Naive thymus-derived CD8-positive, alpha-beta T cell (primary cell): ENCODE measurements at regions not wholly inside any gene's neighbourhood (a gene's known extent, or its start where the extent isn't known, plus 50 kb on each side); places are given as distances from the start of the nearest gene placed in this dataset.
"Not testable (repeated sequence)": the region's sequence is repeated elsewhere in the genome, so short reads cannot be mapped to it uniquely, and the experiment has no call there.

Source experiments
- ATAC-seq, 2 donors: fragments of 150-1000 bp; cut with Tn5 transposase in 1 of 2; sonication (Bioruptor Pico), chemical (Tn5 transposase) in 1 of 2; 1 replicate in 1 of 2; 2 replicates in 1 of 2; pipeline ENCODE4 v1.10.0; 2021; ENCODE audit warnings: mild to moderate bottlenecking in 2 of 2, moderate library complexity in 2 of 2
- POLR2A ChIA-PET: fragments of 350-600 bp; sonication (Branson Sonifier 250); formaldehyde crosslinking; loops from one replicate; lab custom pipeline; 2021; ENCODE audit warnings: antibody characterized with exemption; lab: Charles Lee
- DNase-seq, 10 donors: peaks; one replicate each; pipeline versions ENCODE4 v3.0.0 to v3.0.0-alpha.2; 2020 to 2022
- H3K27ac Mint-ChIP-seq, 10 donors: one replicate each; pipeline ENCODE4 v1.8.0; 2020 to 2022; ENCODE audit warnings: mild to moderate bottlenecking in 10 of 10, mixed read lengths in 10 of 10, moderate library complexity in 4 of 10, inconsistent platforms in 1 of 10
- H3K27me3 Mint-ChIP-seq, 5 donors: one replicate each; pipeline ENCODE4 v1.8.0; 2021 to 2022; ENCODE audit warnings: mixed read lengths in 5 of 5
- H3K36me3 Mint-ChIP-seq, 3 donors: one replicate each; pipeline ENCODE4 v1.8.0; 2020 to 2022; ENCODE audit warnings: mixed read lengths in 3 of 3, mild to moderate bottlenecking in 2 of 3, inconsistent platforms in 1 of 3
- H3K4me1 Mint-ChIP-seq, 4 donors: one replicate each; pipeline ENCODE4 v1.8.0; 2021 to 2022; ENCODE audit warnings: mixed read lengths in 4 of 4
- H3K4me3 Mint-ChIP-seq, 10 donors: one replicate each; pipeline ENCODE4 v1.8.0; 2020 to 2022; ENCODE audit warnings: mild to moderate bottlenecking in 10 of 10, mixed read lengths in 10 of 10, moderate library complexity in 6 of 10, inconsistent platforms in 1 of 10
- H3K9me3 Mint-ChIP-seq, 9 donors: one replicate each; pipeline ENCODE4 v1.8.0; 2020 to 2022; ENCODE audit warnings: mixed read lengths in 9 of 9, mild to moderate bottlenecking in 3 of 9, inconsistent platforms in 1 of 9, moderate library complexity in 1 of 9

DNA sequence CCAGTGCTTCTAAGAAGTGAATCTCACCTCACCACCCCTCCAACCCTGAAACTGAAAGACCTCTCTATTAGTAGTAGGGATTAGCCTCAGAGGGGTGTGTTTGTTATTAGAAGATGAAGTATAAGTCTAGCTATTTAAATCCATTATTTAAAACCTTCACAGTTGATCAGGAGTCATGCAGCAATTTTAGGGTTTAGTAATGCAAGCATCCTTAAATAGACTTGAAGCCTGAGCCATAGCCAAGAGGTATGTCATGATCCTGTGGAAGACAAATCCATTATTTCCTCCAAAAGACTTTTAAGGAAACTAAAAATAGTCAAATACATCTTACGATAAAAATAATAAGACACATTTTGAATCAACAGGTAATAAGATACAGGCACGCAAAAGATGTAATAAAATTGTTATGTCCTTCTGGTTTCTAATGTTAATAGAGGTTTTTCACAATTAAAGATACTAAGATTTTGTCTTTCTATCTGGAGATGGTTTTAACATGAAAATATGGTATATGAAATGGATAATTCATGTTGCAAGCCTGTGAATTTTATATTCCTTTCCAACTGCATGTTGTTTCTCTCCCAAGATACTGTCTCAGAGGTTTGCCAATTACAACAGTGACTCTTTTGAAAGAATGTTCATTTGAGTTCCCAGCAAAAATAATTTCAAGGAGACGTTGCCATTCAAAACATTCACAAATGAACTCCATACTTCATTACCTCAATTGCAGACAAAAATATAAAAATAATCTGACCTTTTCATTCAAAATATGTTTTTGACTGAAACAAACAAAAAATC lies 68.0 kb downstream of the LUZP4 start:
- H3K9me3 Mint-ChIP-seq, result peaks cover 0 to 2% (median 0%) of the 10 kb centered on the region in 9 donors
- H3K27ac Mint-ChIP-seq, result no peak overlapping the region
- H3K4me3 Mint-ChIP-seq, result no peak overlapping the region
- ATAC-seq (no peak), DNase-seq (no peak)
- H3K36me3 Mint-ChIP-seq, result no peaks in the 10 kb centered on the region
- peaks cover 0 to 14% (median 2%) of the 10 kb centered on the region in 5 donors for H3K27me3 Mint-ChIP-seq
- peaks cover 0 to 1% (median 0%) of the 10 kb centered on the region in 4 donors for H3K4me1 Mint-ChIP-seq
- POLR2A ChIA-PET, result no interaction called here

DNA sequence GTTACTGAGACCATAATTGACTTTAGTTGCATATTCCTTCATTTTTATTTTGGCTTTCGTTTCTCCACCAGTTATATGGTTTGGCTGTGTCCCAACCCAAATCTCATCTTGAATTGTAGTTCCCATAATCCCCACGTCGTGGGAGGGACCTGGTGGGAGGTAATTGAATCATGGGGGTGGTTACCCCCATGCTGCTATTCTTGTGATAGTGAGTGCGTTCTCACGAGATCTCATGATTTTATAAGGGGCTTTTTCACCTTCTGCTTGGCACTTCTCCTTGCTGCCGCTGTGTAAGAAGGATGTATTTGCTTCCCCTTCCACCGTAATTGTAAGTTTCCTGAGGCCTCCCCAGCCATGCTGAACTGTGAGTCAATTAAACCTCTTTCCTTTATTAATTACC lies 70.0 kb downstream of the LUZP4 start:
- H3K4me3 Mint-ChIP-seq, DNase-seq, ATAC-seq, H3K4me1 Mint-ChIP-seq, H3K36me3 Mint-ChIP-seq, POLR2A ChIA-PET, H3K27ac Mint-ChIP-seq, H3K9me3 Mint-ChIP-seq: not testable (repeated sequence)
- peaks cover 0 to 23% (median 2%) of the 10 kb centered on the region in 5 donors for H3K27me3 Mint-ChIP-seq

DNA sequence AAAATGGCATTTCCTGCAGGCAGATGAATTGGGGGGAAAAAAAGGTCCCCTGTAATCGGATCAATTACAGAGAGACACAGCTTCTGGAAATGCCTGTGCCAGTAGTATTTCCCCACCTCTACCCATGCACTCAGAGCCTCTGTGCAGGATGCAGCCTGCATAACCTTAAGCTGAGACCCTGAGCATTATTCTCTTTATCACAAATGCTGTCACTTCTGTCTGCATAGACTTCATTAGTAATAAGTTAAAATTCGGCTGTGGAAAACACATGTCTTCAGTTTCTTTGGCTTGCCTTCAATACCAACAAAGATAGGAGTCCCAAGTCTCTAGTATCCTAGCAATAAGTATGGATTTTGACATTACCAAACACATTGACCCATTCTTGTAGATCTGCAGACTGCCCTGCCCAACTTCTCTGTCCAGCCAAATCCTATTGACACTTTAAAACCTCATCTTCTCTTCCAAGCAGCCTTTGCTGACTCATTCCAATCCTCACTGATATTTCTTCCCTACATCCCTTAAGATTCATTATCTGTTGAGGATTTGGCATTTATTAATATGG lies 70.8 kb downstream of the LUZP4 start:
- H3K36me3 Mint-ChIP-seq, result no peaks in the 10 kb centered on the region

DNA sequence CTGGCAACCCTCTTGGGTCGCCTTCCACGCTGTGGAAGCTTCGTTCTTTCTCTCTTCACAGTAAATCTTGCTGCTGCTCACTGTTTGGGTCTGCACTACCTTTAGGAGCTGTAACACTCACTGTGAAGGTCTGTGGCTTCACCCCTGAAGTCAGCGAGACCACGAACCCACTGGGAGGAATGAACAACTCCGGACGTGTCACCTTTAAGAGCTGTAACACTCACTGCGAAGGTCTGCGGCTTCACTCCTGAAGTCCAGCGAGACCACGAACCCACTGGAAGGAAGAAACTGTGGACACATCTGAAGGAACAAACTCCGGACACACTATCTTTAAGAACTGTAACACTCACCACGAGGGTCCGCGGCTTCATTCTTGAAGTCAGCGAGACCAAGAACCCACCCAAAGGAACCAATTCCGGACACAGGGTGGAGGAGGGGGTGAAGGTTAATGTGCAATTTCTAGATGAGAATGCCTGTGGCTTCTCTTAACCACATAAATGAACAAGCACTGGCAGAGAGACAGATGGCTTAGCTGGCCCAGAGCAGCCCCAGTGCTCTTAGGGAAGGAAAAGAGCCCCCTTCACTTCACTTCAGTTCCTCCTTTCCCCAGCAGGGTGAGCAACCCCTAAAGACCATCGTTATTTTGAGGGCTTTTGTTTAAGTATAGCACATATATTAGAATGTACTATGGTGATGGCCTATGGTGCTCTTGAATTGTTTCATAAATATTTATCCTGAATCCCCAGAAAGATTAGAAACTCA lies 73.0 kb downstream of the LUZP4 start:
- no peak overlapping the region for H3K27ac Mint-ChIP-seq
- no peak for DNase-seq
- POLR2A ChIA-PET, result no interaction called here
- H3K4me1 Mint-ChIP-seq, result peaks cover 0 to 3% (median under 1%) of the 10 kb centered on the region in 4 donors
- H3K9me3 Mint-ChIP-seq, result no peaks in the 10 kb centered on the region
- H3K27me3 Mint-ChIP-seq, result peaks cover 1 to 32% (median 4%) of the 10 kb centered on the region in 5 donors
- no peaks in the 10 kb centered on the region for H3K36me3 Mint-ChIP-seq
- ATAC-seq, result no peak
- H3K4me3 Mint-ChIP-seq, result peak overlapping the region in 1 of 10 donors; percentile 28

More for the DNA sequence above, 70.8 kb downstream of the LUZP4 start:
- POLR2A ChIA-PET, result no interaction called here
- no peaks in the 10 kb centered on the region for H3K9me3 Mint-ChIP-seq
- H3K4me1 Mint-ChIP-seq, result peaks cover 0 to 3% (median under 1%) of the 10 kb centered on the region in 4 donors
- H3K4me3 Mint-ChIP-seq, result no peak overlapping the region
- H3K27ac Mint-ChIP-seq, result no peak overlapping the region
- ATAC-seq, result no peak
- peaks cover 1 to 31% (median 2%) of the 10 kb centered on the region in 5 donors for H3K27me3 Mint-ChIP-seq
- DNase-seq, result no peak

DNA sequence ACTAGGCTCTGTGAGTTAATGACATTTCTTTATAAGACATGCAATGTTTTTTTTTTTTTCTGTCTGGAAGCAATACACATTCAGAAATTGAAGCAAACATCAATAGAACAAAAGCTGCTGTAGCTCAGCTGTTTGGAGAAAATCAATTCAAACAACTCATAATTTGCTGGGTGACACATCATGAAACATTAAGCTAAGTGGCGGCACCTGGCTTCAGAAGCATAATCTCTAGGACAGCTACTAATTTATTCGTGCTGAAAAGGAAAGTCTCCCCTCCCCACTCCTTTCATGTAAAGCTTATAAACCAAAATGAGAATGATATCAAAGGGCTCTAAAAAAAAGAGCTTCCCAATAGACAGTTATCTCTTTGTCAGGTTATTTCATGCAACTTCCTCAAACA lies 73.9 kb downstream of the LUZP4 start:
- DNase-seq, result no peak
- ATAC-seq, result no peak
- Mint-ChIP-seq H3K27me3 (peaks cover 1 to 32% (median 4%) of the 10 kb centered on the region in 5 donors), H3K36me3 (no peaks in the 10 kb centered on the region), H3K27ac (no peak overlapping the region), H3K4me3 (no peak overlapping the region), H3K9me3 (no peaks in the 10 kb centered on the region), H3K4me1 (peaks cover 0 to 3% (median under 1%) of the 10 kb centered on the region in 4 donors)
- POLR2A ChIA-PET, result no interaction called here

DNA sequence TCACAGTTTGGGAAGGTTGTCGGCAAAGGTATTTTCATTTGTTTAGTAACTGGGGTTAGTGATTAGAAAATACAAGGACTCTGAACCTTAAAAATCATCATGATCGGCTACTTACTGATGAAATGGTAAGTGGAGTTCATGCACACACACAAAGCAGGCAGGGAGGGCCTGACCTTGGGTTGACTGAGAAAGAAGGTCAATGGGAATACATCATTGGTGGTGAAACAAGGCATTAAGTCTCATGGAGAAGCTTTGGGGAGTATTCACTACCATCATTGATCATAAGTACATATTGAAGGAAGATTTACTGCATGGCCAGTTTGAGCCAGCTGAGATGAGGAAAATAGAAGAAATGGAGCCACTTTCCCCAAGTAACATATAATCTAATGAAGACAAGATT lies 74.4 kb downstream of the LUZP4 start:
- Mint-ChIP-seq H3K9me3 (no peaks in the 10 kb centered on the region), H3K27me3 (peaks cover 1 to 32% (median 4%) of the 10 kb centered on the region in 5 donors), H3K4me3 (no peak overlapping the region), H3K27ac (no peak overlapping the region), H3K4me1 (peaks cover 0 to 3% (median under 1%) of the 10 kb centered on the region in 4 donors), H3K36me3 (no peaks in the 10 kb centered on the region)
- ATAC-seq (no peak), DNase-seq (no peak)
- POLR2A ChIA-PET, result no interaction called here

DNA sequence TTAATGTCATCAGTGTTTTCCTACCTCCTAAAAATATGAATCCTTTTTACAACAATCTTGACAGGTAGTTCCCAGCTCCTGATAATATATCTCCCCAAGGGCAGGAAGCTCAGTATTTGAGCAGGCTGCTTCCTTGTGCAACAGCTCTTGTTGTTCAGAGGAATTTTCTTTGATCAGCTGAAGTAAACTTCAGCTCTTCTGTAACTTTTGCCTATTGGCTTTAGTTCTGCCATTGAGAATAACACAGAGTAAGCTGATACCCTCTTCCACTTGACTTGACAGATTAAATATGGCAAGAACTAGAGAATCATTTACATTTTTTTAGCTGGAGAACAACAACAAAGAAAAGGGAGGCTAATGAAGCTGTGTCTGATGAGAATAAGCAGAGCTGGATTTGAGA lies 75.2 kb downstream of the LUZP4 start:
- no peaks in the 10 kb centered on the region for H3K36me3 Mint-ChIP-seq
- no peak for ATAC-seq
- no peak for DNase-seq
- H3K27ac Mint-ChIP-seq, result no peak overlapping the region
- peaks cover 1 to 31% (median 4%) of the 10 kb centered on the region in 5 donors for H3K27me3 Mint-ChIP-seq
- no peaks in the 10 kb centered on the region for H3K9me3 Mint-ChIP-seq
- H3K4me3 Mint-ChIP-seq, result no peak overlapping the region
- POLR2A ChIA-PET, result no interaction called here
- H3K4me1 Mint-ChIP-seq, result peaks cover 0 to 3% (median under 1%) of the 10 kb centered on the region in 4 donors

DNA sequence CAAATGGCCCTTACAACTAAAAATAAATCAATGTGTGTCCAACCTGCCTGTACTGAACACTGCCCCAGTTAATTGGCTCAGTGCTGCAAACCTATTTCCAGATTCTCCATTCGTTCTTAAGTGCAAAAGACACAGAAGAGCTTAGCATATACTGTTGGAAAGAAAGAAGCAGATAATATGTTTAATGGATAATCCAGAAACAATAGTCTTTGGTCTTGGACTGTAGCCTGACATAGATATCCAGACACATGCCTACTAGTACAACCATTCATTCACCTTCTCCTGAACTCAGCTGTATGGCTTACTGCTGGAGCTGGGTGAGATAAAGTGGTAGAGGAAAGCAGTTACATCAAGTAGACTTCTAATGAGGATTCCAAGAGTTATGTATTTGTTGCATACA lies 77.0 kb downstream of the LUZP4 start:
- ATAC-seq (no peak), DNase-seq (no peak)
- Mint-ChIP-seq H3K27ac (no peak overlapping the region), H3K9me3 (no peaks in the 10 kb centered on the region), H3K4me3 (no peak overlapping the region), H3K4me1 (peaks cover 0 to 3% (median under 1%) of the 10 kb centered on the region in 4 donors), H3K27me3 (peaks cover 1 to 18% (median 4%) of the 10 kb centered on the region in 5 donors), H3K36me3 (no peaks in the 10 kb centered on the region)
- POLR2A ChIA-PET, result no interaction called here

DNA sequence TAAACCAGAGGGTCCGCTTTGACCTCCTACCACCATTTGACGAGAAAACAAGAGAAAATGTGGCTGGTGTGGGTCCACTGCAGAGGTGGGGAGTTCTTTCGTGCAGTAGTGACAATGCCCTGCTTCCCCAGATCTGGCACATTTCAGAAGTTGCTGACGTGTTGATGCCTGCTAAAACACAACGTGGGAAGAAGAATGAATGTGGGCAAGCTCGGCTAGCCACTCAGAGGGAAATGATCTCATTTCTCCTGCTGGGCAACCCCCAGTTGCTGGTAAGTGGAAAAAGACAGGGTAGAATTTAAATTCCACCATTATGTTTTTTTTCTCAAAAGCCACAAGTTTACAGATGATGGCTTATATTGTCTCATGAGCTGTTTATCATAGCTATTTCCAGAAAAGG lies 77.9 kb downstream of the LUZP4 start:
- no peaks in the 10 kb centered on the region for H3K9me3 Mint-ChIP-seq
- peaks cover 1 to 18% (median 4%) of the 10 kb centered on the region in 5 donors for H3K27me3 Mint-ChIP-seq
- POLR2A ChIA-PET, result no interaction called here
- peaks cover 0 to 3% (median 0%) of the 10 kb centered on the region in 4 donors for H3K4me1 Mint-ChIP-seq
- DNase-seq, result no peak
- H3K36me3 Mint-ChIP-seq, result no peaks in the 10 kb centered on the region
- no peak overlapping the region for H3K4me3 Mint-ChIP-seq
- H3K27ac Mint-ChIP-seq, result no peak overlapping the region
- no peak for ATAC-seq

DNA sequence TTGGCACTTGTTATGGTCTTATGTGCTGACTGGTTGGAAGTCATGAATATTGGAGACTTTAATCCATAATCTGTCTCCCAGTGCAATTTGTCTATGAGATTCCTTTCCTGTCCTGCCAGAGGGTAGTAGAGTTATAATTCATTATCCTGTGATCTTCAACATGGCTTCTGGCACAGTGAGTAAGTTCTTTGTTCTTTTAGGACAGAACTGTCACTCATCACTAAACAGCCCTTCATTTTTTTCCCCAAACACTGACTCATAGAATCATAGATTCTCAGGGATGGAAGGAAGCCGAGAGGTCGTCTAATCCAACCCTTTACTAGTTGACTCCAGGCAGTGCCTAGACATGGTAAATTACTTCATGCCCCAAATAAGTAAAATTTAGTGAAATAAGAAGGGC lies 78.4 kb downstream of the LUZP4 start:
- POLR2A ChIA-PET, result no interaction called here
- Mint-ChIP-seq H3K4me3 (no peak overlapping the region), H3K4me1 (peaks cover 0 to 3% (median 0%) of the 10 kb centered on the region in 4 donors), H3K9me3 (no peaks in the 10 kb centered on the region), H3K36me3 (no peaks in the 10 kb centered on the region), H3K27me3 (peaks cover 1 to 18% (median 4%) of the 10 kb centered on the region in 5 donors), H3K27ac (no peak overlapping the region)
- ATAC-seq, result no peak
- DNase-seq, result no peak

DNA sequence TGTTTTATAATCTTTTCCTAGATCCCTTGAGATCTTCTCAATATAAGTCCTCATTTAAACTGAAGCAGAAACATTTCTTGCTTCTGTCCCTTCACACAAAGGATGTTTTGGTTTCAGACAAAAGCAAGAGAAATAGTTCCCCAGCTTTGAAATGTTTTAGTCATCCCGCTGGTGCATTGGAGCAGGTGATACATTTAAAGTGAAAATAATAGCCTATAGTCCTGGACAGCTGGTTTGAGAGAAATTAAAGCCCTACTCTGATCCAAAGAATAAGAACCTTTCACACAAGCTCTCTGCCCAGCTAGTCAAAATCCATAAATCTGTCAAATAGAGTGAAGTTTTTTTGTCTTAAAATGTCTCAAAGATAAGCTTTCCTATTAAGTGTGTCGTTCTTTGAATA lies 79.4 kb downstream of the LUZP4 start:
- H3K4me3 Mint-ChIP-seq, result no peak overlapping the region
- no peak overlapping the region for H3K27ac Mint-ChIP-seq

DNA sequence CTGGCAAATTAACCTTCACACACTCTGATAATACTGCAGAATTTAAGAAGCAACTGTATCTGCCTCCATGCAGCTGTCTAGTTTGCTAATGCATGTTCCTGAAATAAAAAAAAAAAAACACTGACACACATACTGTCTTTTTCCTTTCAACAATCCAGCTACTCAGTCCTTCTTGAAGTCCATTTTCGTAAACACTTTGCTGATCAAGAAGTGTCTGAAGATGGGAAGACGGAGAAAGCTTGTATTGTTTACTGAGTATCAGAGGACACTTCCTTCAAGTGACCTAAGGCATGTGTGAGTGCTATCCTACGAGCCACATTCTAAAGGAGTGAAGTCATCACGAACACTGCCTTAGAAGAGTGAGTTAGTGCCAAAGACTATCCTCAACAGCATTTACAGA lies 82.6 kb downstream of the LUZP4 start:
- ATAC-seq, result no peak
- no peaks in the 10 kb centered on the region for H3K27me3 Mint-ChIP-seq
- H3K4me1 Mint-ChIP-seq, result no peaks in the 10 kb centered on the region

More for the DNA sequence above, 79.4 kb downstream of the LUZP4 start:
- no peak for DNase-seq
- no peaks in the 10 kb centered on the region for H3K36me3 Mint-ChIP-seq
- H3K4me1 Mint-ChIP-seq, result peaks cover 0 to 3% (median 0%) of the 10 kb centered on the region in 4 donors
- no peak for ATAC-seq
- H3K9me3 Mint-ChIP-seq, result no peaks in the 10 kb centered on the region
- peaks cover 0 to 15% (median 2%) of the 10 kb centered on the region in 5 donors for H3K27me3 Mint-ChIP-seq
- POLR2A ChIA-PET, result no interaction called here

DNA sequence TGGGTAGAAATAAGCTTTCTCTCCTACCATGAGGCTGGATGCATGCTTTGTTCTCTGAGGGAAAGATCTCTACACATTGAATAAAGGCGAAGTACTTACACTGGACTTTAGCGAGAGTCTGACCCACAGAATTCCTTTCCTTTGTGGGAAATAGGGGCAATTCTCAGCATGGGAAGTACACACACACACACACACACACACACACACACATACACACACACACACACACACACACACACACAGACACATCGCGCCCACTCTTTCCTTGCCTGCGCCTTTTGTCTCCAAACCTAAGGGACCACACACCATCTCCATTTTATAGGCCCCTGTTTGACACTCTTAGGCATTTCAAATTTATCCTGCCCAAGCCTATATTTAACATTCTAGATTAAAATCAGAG lies 83.8 kb downstream of the LUZP4 start:
- DNase-seq, result no peak
- no peak for ATAC-seq
- POLR2A ChIA-PET, result no interaction called here
- no peak overlapping the region for H3K27ac Mint-ChIP-seq
- H3K4me3 Mint-ChIP-seq, result no peak overlapping the region
- no peaks in the 10 kb centered on the region for H3K36me3 Mint-ChIP-seq
- no peaks in the 10 kb centered on the region for H3K4me1 Mint-ChIP-seq
- H3K27me3 Mint-ChIP-seq, result no peaks in the 10 kb centered on the region
- H3K9me3 Mint-ChIP-seq, result no peaks in the 10 kb centered on the region

More for the DNA sequence above, 82.6 kb downstream of the LUZP4 start:
- POLR2A ChIA-PET, result no interaction called here
- Mint-ChIP-seq H3K27ac (no peak overlapping the region), H3K36me3 (no peaks in the 10 kb centered on the region), H3K4me3 (no peak overlapping the region), H3K9me3 (no peaks in the 10 kb centered on the region)
- no peak for DNase-seq
